ENCODE measurements at regions not wholly inside any gene's neighbourhood (a gene's known extent, or its start where the extent isn't known, plus 50 kb on each side); places are given as distances from the start of the nearest gene placed in this dataset.

GRCh38 chr2:136715146-136715545 is 50.2 kb upstream of the THSD7B start:
- WGBS, 2 donors, result 97 to 100% methylated on average over 1 of the region's 1 CpG
- no peak for TF ChIP-seq CTCF (IDR thresholded peaks at IDR 0.05)
- no peaks in the 10 kb centered on the region for H3K36me3 ChIP-seq
- H3K27ac ChIP-seq, result no peak overlapping the region
- DNase-seq (ENCODE audit: low spot score in 2 of 2), result no peak
- no peak overlapping the region for H3K4me3 ChIP-seq
- H3K4me1 ChIP-seq, result no peaks in the 10 kb centered on the region
- no peaks in the 10 kb centered on the region for H3K27me3 ChIP-seq
- no peaks in the 10 kb centered on the region for H3K9me3 ChIP-seq

- 43 to 53% methylated on average over 2 of the region's 2 CpGs for WGBS, 2 donors
- H3K4me1 ChIP-seq, result no peaks in the 10 kb centered on the region
- no peaks in the 10 kb centered on the region for H3K27me3 ChIP-seq
- H3K27ac ChIP-seq, result no peak overlapping the region
- H3K9me3 ChIP-seq, result no peaks in the 10 kb centered on the region
- H3K36me3 ChIP-seq, result no peaks in the 10 kb centered on the region
- no peak overlapping the region for H3K4me3 ChIP-seq
- no peak for TF ChIP-seq EP300 (IDR thresholded peaks at IDR 0.05)
- TF ChIP-seq POLR2A (IDR thresholded peaks at IDR 0.05), result no peak
- no peak for TF ChIP-seq CTCF (IDR thresholded peaks at IDR 0.05)
- DNase-seq (ENCODE audit: low spot score in 2 of 2), result no peak
These were observed 50.8 kb upstream of the THSD7B start for GRCh38 chr2:136714452-136714951.

GRCh38 chr2:136713739-136714138 is 51.6 kb upstream of the THSD7B start:
- Histone ChIP-seq H3K9me3 (no peaks in the 10 kb centered on the region), H3K36me3 (no peaks in the 10 kb centered on the region), H3K4me1 (no peaks in the 10 kb centered on the region), H3K27me3 (no peaks in the 10 kb centered on the region), H3K4me3 (no peak overlapping the region), H3K27ac (no peak overlapping the region)
- WGBS, 2 donors, result 24 to 48% methylated on average over 2 of the region's 2 CpGs
- TF ChIP-seq EP300 (IDR thresholded peaks at IDR 0.05), result no peak
- no peak for TF ChIP-seq POLR2A (IDR thresholded peaks at IDR 0.05)
- no peak for DNase-seq (ENCODE audit: low spot score in 2 of 2)

- Histone ChIP-seq H3K27me3 (no peaks in the 10 kb centered on the region), H3K4me1 (no peaks in the 10 kb centered on the region), H3K36me3 (no peaks in the 10 kb centered on the region), H3K27ac (no peak overlapping the region), H3K9me3 (peaks cover 0 to 9% (median 0%) of the 10 kb centered on the region in 4 donors), H3K4me3 (no peak overlapping the region)
- WGBS, 2 donors, result 82 to 84% methylated on average over 3 of the region's 3 CpGs
- DNase-seq (ENCODE audit: low spot score in 2 of 2), result no peak
- TF ChIP-seq EP300 (IDR thresholded peaks at IDR 0.05), result no peak
- no peak for TF ChIP-seq CTCF (IDR thresholded peaks at IDR 0.05)
- TF ChIP-seq POLR2A (IDR thresholded peaks at IDR 0.05), result no peak
These were observed 60.0 kb upstream of the THSD7B start for GRCh38 chr2:136705336-136705735.

GRCh38 chr2:136703214-136703613 is 62.1 kb upstream of the THSD7B start:
- Histone ChIP-seq H3K27ac (no peak overlapping the region), H3K9me3 (peaks cover 0 to 19% (median 0%) of the 10 kb centered on the region in 4 donors), H3K4me3 (no peak overlapping the region), H3K27me3 (no peaks in the 10 kb centered on the region), H3K36me3 (no peaks in the 10 kb centered on the region), H3K4me1 (no peaks in the 10 kb centered on the region)
- DNase-seq (ENCODE audit: low spot score in 2 of 2), result no peak
- TF ChIP-seq EP300 (IDR thresholded peaks at IDR 0.05) (no peak), POLR2A (IDR thresholded peaks at IDR 0.05) (no peak), CTCF (IDR thresholded peaks at IDR 0.05) (no peak)
- 62 to 74% methylated on average over 2 of the region's 2 CpGs for WGBS, 2 donors

- DNase-seq (ENCODE audit: low spot score in 2 of 2), result no peak
- TF ChIP-seq EP300 (IDR thresholded peaks at IDR 0.05) (no peak), CTCF (IDR thresholded peaks at IDR 0.05) (no peak), POLR2A (IDR thresholded peaks at IDR 0.05) (no peak)
- no peaks in the 10 kb centered on the region for H3K36me3 ChIP-seq
- H3K27ac ChIP-seq, result no peak overlapping the region
- peaks cover 0 to 18% (median 0%) of the 10 kb centered on the region in 4 donors for H3K9me3 ChIP-seq
- no peaks in the 10 kb centered on the region for H3K4me1 ChIP-seq
- WGBS, 2 donors, result 87 to 91% methylated on average over 2 of the region's 2 CpGs
- H3K27me3 ChIP-seq, result no peaks in the 10 kb centered on the region
- H3K4me3 ChIP-seq, result no peak overlapping the region
These were observed 68.9 kb upstream of the THSD7B start for GRCh38 chr2:136696438-136696837.

All from tibial nerve (tissue), 4 donors.